LNCaP clone FGC (cell line): ENCODE measurements at regions not wholly inside any gene's neighbourhood (a gene's known extent, or its start where the extent isn't known, plus 50 kb on each side); places are given as distances from the start of the nearest gene placed in this dataset.

Experiments used
- DNase-seq: peaks from one replicate; pipeline ENCODE4 v3.0.0-alpha.2; 2011; ENCODE audit warnings: low read depth
- H3K4me3 ChIP-seq: 2 replicates; pipeline ENCODE4 v1.5.1; 2011; ENCODE audit warnings: mild to moderate bottlenecking, low read depth, low read length, control low read depth
- CTCF ChIP-seq: IDR thresholded peaks from 2 replicates; pipeline ENCODE4 v1.5.1; 2012; ENCODE audit warnings: mild to moderate bottlenecking; ENCODE audit not compliant: control insufficient read depth, insufficient read depth; ENCODE audit errors: extremely low read depth

- DNase-seq: no peak
- H3K4me3 ChIP-seq: no peak overlapping the region
- no peak for TF ChIP-seq CTCF
Measured at GRCh38 chr2:223437788-223438187, 164.4 kb downstream of the SCG2 start.

GRCh38 chr2:223439184-223439583, 163.0 kb downstream of the SCG2 start:
- H3K4me3 ChIP-seq: no peak overlapping the region
- no peak for TF ChIP-seq CTCF
- no peak for DNase-seq

- no peak for TF ChIP-seq CTCF
- DNase-seq: no peak
- no peak overlapping the region for H3K4me3 ChIP-seq
Measured at GRCh38 chr2:223439786-223440185, 162.4 kb downstream of the SCG2 start.

GRCh38 chr2:223442847-223443246, 159.3 kb downstream of the SCG2 start:
- TF ChIP-seq CTCF: no peak
- no peak overlapping the region for H3K4me3 ChIP-seq
- DNase-seq: no peak

- TF ChIP-seq CTCF: no peak
- DNase-seq: no peak
- H3K4me3 ChIP-seq: no peak overlapping the region
Measured at GRCh38 chr2:223450246-223450645, 151.9 kb downstream of the SCG2 start.

- H3K4me3 ChIP-seq: no peak overlapping the region
- TF ChIP-seq CTCF: no peak
- no peak for DNase-seq
Measured at GRCh38 chr2:223457301-223457700, 144.9 kb downstream of the SCG2 start.

- TF ChIP-seq CTCF: peak; percentile 10; the same call in 1 of the 2 replicates
- no peak for DNase-seq
- no peak overlapping the region for H3K4me3 ChIP-seq
Measured at GRCh38 chr2:223459328-223459939, 142.7 kb downstream of the SCG2 start.
